Heart left ventricle (tissue), 16 donors: ENCODE measurements at regions not wholly inside any gene's neighbourhood (a gene's known extent, or its start where the extent isn't known, plus 50 kb on each side); places are given as distances from the start of the nearest gene placed in this dataset.

ENCODE experiments used
- ATAC-seq, 4 donors: fragments of 200-7000 bp; cut with Tn5 transposase; one replicate each; pipeline ENCODE4 v1.9.1; 2020 to 2022; ENCODE audit warnings: moderate library complexity in 4 of 4, mild to moderate bottlenecking in 3 of 4, moderate number of reproducible peaks in 1 of 4
- DNase-seq, 5 donors: peaks; one replicate each; pipeline ENCODE4 v3.0.0-alpha.2; 2020
- H3K27ac ChIP-seq, 12 donors: fragments of 200-600 bp; sonication (generic) in 4 of 12; one replicate each; pipeline versions ENCODE4 v1.5.0 to v1.8.0; 2016 to 2022; ENCODE audit warnings: mild to moderate bottlenecking in 2 of 12
- H3K27me3 ChIP-seq, 9 donors: fragments of 200-600 bp; sonication (generic) in 2 of 9; one replicate each; pipeline versions ENCODE4 v1.5.1 to v1.8.0; 2016 to 2022; ENCODE audit warnings: mild to moderate bottlenecking in 3 of 9
- H3K36me3 ChIP-seq, 9 donors: fragments of 200-600 bp; sonication (generic) in 2 of 9; one replicate each; pipeline versions ENCODE4 v1.5.0 to v1.8.0; 2018 to 2022; ENCODE audit warnings: mild to moderate bottlenecking in 2 of 9
- H3K4me1 ChIP-seq, 12 donors: fragments of 200-600 bp; sonication (generic) in 4 of 12; one replicate each; pipeline versions ENCODE4 v1.5.0 to v1.8.0; 2016 to 2022; ENCODE audit warnings: mild to moderate bottlenecking in 3 of 12
- H3K4me3 ChIP-seq, 12 donors: fragments of 200-600 bp; sonication (generic) in 4 of 12; one replicate each; pipeline versions ENCODE4 v1.5.0 to v1.8.0; 2017 to 2022; ENCODE audit warnings: mild to moderate bottlenecking in 9 of 12, moderate library complexity in 4 of 12
- H3K9me3 ChIP-seq, 12 donors: fragments of 200-600 bp; sonication (generic) in 4 of 12; one replicate each; pipeline versions ENCODE4 v1.5.0 to v1.8.0; 2016 to 2022; ENCODE audit warnings: mild to moderate bottlenecking in 1 of 12
- POLR2A ChIP-seq, 2 donors: fragments of 450-650 bp; IDR thresholded peaks; one replicate each; pipeline ENCODE4 v1.6.1; 2017; ENCODE audit warnings: antibody characterized with exemption in 2 of 2, mild to moderate bottlenecking in 2 of 2, moderate library complexity in 2 of 2
- WGBS, 4 donors: extraction: QIAGEN DNeasy Blood & Tissue Kit in 2 of 4; methylation state at CpG; one replicate each; pipeline versions ENCODE4 v1.1.5 to v1.1.7; 2013 to 2018; 5-methylcytosine and 5-hydroxymethylcytosine counted together
- intact Hi-C, 10 donors: fragments of 100-400 bp; cut with DNase I; formaldehyde crosslinking; loops; one replicate each; pipeline versions ENCODE4 v1.11.1 to v1.14.2; 2022
- TF ChIP-seq, protein P1 (sequence below), 12 donors: fragments of 200-600 bp; sonication (generic) in 4 of 12; IDR thresholded peaks; one replicate each; pipeline versions ENCODE4 v1.5.0 to v1.8.0; 2018 to 2022; ENCODE audit warnings: antibody characterized with exemption in 12 of 12, mild to moderate bottlenecking in 5 of 12
- donor health status: ischemic (EF 13 %, LVEDD 7.1; RV severe dilation, severe dysfunction).
- donor health status: healthy with polysubstance abuse.
- donor health status: DM: no; HTN: yes; CAD: no.
- donor health status: DM: no; HTN: no; CAD: no.
- donor health status: ischemic (EF 25% LVEDD 6.9; RV normal size, moderate dysfunction).
- donor health status: ischemic (EF 25% LVEDD 5.7; RV mildly dilated, moderate dysfunction).
- donor health status: healthy.
- donor health status: DM: yes; HTN: yes; CAD: no.
- donor health status: ischemic (EF 35%, LVEDD 5.7; RV mildly dilated, moderate dysfunction).
- donor health status: nonischemic (EF 11% LVEDD 7.7; RV severe dilation, severe dysfunction).
- donor health status: DM: yes; HTN: yes; CAD: no.
- donor health status: PGD.
- donor health status: ischemic (EF 29% LVEDD 5.4; RV normal size, mild dysfunction).
- donor health status: nonischemic (EF 23%, LVEDD 6.1; RV moderate dilation, normal function).

DNA sequence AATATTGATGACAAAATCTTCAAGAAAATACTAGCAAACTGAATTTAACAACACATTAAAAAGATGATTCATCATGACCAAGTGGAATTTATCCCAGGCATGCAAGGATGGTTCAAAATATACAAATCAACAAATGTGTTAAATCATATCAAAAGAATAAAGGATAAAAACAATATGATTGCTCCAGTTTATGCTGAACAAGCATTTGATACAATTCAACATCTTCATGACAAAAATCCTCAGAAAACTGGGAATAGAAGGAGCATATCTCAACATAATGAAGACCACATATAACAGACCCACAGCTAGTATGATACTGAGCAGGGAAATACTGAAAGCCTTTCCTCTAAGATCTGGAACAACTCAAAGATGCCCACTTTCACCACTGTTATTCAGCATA is 352.3 kb downstream of the PYDC2 start:
- H3K4me1 ChIP-seq = no peaks in the 10 kb centered on the region

GRCh38 chr3:191848818-191849217 is 387.9 kb downstream of the PYDC2 start:
- no peaks in the 10 kb centered on the region for H3K27me3 ChIP-seq

More for the DNA sequence above, 352.3 kb downstream of the PYDC2 start:
- Histone ChIP-seq H3K9me3 (peaks cover 0 to 42% (median 4%) of the 10 kb centered on the region in 12 donors), H3K4me3 (no peak overlapping the region), H3K27ac (no peak overlapping the region), H3K27me3 (no peaks in the 10 kb centered on the region), H3K36me3 (no peaks in the 10 kb centered on the region)
- DNase-seq (no peak), ATAC-seq (no peak)
- intact Hi-C loops = loop anchor here in 2 of 10 donors (5.0 to 10.0 kb wide), 2 partner anchors 396 to 398 kb away; no protein-coding TSS in a partner anchor
- TF ChIP-seq POLR2A (IDR thresholded peaks at IDR 0.05) = no peak
- TF ChIP-seq, protein P1, sequence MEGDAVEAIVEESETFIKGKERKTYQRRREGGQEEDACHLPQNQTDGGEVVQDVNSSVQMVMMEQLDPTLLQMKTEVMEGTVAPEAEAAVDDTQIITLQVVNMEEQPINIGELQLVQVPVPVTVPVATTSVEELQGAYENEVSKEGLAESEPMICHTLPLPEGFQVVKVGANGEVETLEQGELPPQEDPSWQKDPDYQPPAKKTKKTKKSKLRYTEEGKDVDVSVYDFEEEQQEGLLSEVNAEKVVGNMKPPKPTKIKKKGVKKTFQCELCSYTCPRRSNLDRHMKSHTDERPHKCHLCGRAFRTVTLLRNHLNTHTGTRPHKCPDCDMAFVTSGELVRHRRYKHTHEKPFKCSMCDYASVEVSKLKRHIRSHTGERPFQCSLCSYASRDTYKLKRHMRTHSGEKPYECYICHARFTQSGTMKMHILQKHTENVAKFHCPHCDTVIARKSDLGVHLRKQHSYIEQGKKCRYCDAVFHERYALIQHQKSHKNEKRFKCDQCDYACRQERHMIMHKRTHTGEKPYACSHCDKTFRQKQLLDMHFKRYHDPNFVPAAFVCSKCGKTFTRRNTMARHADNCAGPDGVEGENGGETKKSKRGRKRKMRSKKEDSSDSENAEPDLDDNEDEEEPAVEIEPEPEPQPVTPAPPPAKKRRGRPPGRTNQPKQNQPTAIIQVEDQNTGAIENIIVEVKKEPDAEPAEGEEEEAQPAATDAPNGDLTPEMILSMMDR (IDR thresholded peaks at IDR 0.05) = no peak

DNA sequence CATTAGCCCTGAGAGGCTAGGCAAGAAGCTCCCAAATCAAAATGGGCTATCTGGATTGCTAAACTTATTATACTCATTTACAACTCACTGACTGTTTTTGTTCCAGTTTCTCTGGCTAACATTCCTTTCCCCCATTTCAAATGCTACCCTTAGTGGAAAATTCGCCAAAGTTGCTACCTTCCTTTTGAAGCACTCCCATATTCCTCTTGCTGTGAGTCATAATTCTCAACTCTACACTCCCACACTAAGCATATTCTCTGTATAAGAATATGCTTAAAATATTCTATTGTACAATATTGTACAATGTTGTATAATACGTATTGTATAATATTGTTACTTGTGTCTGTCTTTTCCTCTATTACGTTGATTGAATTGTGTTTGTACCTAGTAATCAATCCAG is 398.6 kb downstream of the PYDC2 start:
- ATAC-seq (no peak), DNase-seq (no peak)
- Histone ChIP-seq H3K27ac (no peak overlapping the region), H3K9me3 (peaks cover 0 to 5% (median 0%) of the 10 kb centered on the region in 12 donors), H3K4me1 (no peaks in the 10 kb centered on the region), H3K27me3 (no peaks in the 10 kb centered on the region), H3K4me3 (no peak overlapping the region), H3K36me3 (no peaks in the 10 kb centered on the region)
- TF ChIP-seq, protein P1 (IDR thresholded peaks at IDR 0.05) = no peak
- TF ChIP-seq POLR2A (IDR thresholded peaks at IDR 0.05) = no peak
- intact Hi-C loops = no loop called here
- WGBS, 4 donors = 91 to 97% (median 94%) methylated on average over 3 of the region's 3 CpGs

More at GRCh38 chr3:191848818-191849217, 387.9 kb downstream of the PYDC2 start:
- Histone ChIP-seq H3K36me3 (no peaks in the 10 kb centered on the region), H3K9me3 (peaks cover 0 to under 1% (median 0%) of the 10 kb centered on the region in 12 donors), H3K4me3 (no peak overlapping the region), H3K27ac (no peak overlapping the region), H3K4me1 (no peaks in the 10 kb centered on the region)
- DNase-seq = no peak
- no peak for TF ChIP-seq POLR2A (IDR thresholded peaks at IDR 0.05)
- TF ChIP-seq, protein P1 (IDR thresholded peaks at IDR 0.05) = no peak
- no peak for ATAC-seq
- intact Hi-C loops = no loop called here

DNA sequence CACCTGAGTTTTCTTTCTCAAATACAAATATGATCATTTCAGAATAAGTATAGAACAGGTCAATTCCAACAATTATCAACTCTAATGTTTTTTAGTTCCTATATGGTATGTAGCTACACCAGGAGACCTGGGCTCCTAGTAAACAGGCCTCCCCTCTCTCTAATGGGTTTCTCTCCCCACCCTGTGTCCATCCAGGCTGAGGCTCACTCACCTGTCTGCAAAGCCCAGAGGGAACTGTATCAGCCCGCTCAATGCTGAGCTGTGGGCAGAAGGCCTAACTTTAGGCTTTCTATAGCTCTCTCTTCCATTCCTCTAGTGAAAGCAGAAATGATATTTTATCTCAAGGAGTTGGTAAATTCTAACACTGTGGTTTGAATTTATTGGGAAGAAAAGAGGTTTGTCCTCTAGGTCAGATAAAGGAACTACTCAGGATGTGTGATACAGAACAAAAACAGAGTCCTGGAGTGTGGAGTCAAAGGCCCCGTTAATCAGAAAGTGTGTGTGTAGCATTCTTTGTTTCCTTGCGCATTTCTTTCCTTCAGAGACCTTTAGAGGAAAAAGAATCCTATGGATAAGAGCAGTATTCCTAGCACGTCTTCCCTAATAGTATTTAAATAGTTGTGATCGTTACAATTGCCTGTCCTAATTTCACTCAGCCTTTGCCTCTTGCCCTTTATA is 408.9 kb downstream of the PYDC2 start:
- DNase-seq (no peak), ATAC-seq (no peak)
- no peaks in the 10 kb centered on the region for H3K27me3 ChIP-seq
- intact Hi-C loops = no loop called here
- 60 to 73% (median 64%) methylated on average over 5 of the region's 5 CpGs for WGBS, 4 donors
- no peak overlapping the region for H3K27ac ChIP-seq
- H3K9me3 ChIP-seq = no peaks in the 10 kb centered on the region
- TF ChIP-seq POLR2A (IDR thresholded peaks at IDR 0.05) = no peak
- TF ChIP-seq, protein P1 (IDR thresholded peaks at IDR 0.05) = no peak
- H3K36me3 ChIP-seq = no peaks in the 10 kb centered on the region
- no peak overlapping the region for H3K4me3 ChIP-seq
- no peaks in the 10 kb centered on the region for H3K4me1 ChIP-seq
